GM12864 (cell line): ENCODE measurements at regions not wholly inside any gene's neighbourhood (a gene's known extent, or its start where the extent isn't known, plus 50 kb on each side); places are given as distances from the start of the nearest gene placed in this dataset.

Experiments
- DNase-seq: peaks from one replicate; pipeline ENCODE4 v3.0.0-alpha.2; 2011; ENCODE audit warnings: low read depth
- H3K4me3 ChIP-seq: 2 replicates; pipeline ENCODE4 v1.5.1; 2011; ENCODE audit warnings: mild to moderate bottlenecking, low read depth, low read length, control low read depth
- CTCF ChIP-seq: IDR thresholded peaks from 2 replicates; pipeline ENCODE4 v1.5.1; 2011; ENCODE audit warnings: low read depth, mild to moderate bottlenecking, moderate library complexity, low read length, control low read depth, inconsistent platforms; ENCODE audit errors: missing control alignments

GRCh38 chr16:77590707-77591106 lies 131.6 kb upstream of the NUDT7 start:
- H3K4me3 ChIP-seq, result no peak overlapping the region
- TF ChIP-seq CTCF, result no peak
- no peak for DNase-seq

- no peak overlapping the region for H3K4me3 ChIP-seq
- TF ChIP-seq CTCF, result no peak
- no peak for DNase-seq
Observed at GRCh38 chr16:77591347-77591746, 131.0 kb upstream of the NUDT7 start.

- DNase-seq, result no peak
- no peak for TF ChIP-seq CTCF
- no peak overlapping the region for H3K4me3 ChIP-seq
Observed at GRCh38 chr16:77592021-77592420, 130.3 kb upstream of the NUDT7 start.

GRCh38 chr16:77594057-77594456 lies 128.3 kb upstream of the NUDT7 start:
- no peak overlapping the region for H3K4me3 ChIP-seq
- TF ChIP-seq CTCF, result no peak
- no peak for DNase-seq

- no peak overlapping the region for H3K4me3 ChIP-seq
- no peak for TF ChIP-seq CTCF
- DNase-seq, result no peak
Observed at GRCh38 chr16:77594799-77595596, 127.3 kb upstream of the NUDT7 start.

- no peak for TF ChIP-seq CTCF
- H3K4me3 ChIP-seq, result no peak overlapping the region
- no peak for DNase-seq
Observed at GRCh38 chr16:77596261-77596660, 126.1 kb upstream of the NUDT7 start.
